Upper lobe of left lung (tissue), 6 donors: ENCODE measurements at regions not wholly inside any gene's neighbourhood (a gene's known extent, or its start where the extent isn't known, plus 50 kb on each side); places are given as distances from the start of the nearest gene placed in this dataset.
"Not testable (repeated sequence)": the region's sequence is repeated elsewhere in the genome, so short reads cannot be mapped to it uniquely, and the experiment has no call there.

ENCODE experiments used
- ATAC-seq, 2 donors: fragments of 200-7000 bp; cut with Tn5 transposase; one replicate each; pipeline ENCODE4 v1.9.1; 2022; ENCODE audit warnings: mild to moderate bottlenecking in 2 of 2, moderate library complexity in 2 of 2; ENCODE audit not compliant: low FRiP score in 2 of 2
- DNase-seq, 2 donors: peaks; one replicate each; pipeline ENCODE4 v3.0.0-alpha.2; 2019 to 2020
- H3K27ac ChIP-seq, 4 donors: fragments of 200-600 bp; sonication (generic); one replicate each; pipeline ENCODE4 v1.5.1; 2016 to 2019
- H3K27me3 ChIP-seq, 4 donors: fragments of 200-600 bp; sonication (generic); one replicate each; pipeline ENCODE4 v1.5.1; 2017 to 2019
- H3K36me3 ChIP-seq, 4 donors: fragments of 200-600 bp; sonication (generic); one replicate each; pipeline ENCODE4 v1.5.1; 2016 to 2019
- H3K4me1 ChIP-seq, 4 donors: fragments of 200-600 bp; sonication (generic); one replicate each; pipeline ENCODE4 v1.5.1; 2018 to 2019
- H3K4me3 ChIP-seq, 4 donors: fragments of 200-600 bp; sonication (generic); one replicate each; pipeline ENCODE4 v1.5.1; 2017 to 2019; ENCODE audit warnings: mild to moderate bottlenecking in 2 of 4, moderate library complexity in 1 of 4
- H3K9me3 ChIP-seq, 4 donors: fragments of 200-600 bp; sonication (generic); one replicate each; pipeline ENCODE4 v1.5.1; 2018 to 2019
- CTCF ChIP-seq, 6 experiments: fragments of 450-650 bp in 4 of 6; fragments of 200-600 bp in 2 of 6; sonication (generic) in 2 of 6; IDR thresholded peaks; one replicate each; pipeline ENCODE4 v1.5.1; 2016 to 2019; ENCODE audit warnings: antibody characterized with exemption in 6 of 6
- EP300 ChIP-seq, 4 donors: sonication (generic); formaldehyde crosslinking; IDR thresholded peaks; one replicate each; pipeline ENCODE4 v1.5.1; 2017; ENCODE audit warnings: antibody characterized with exemption in 4 of 4, control low read depth in 2 of 4
- POLR2A ChIP-seq, 4 donors: fragments of 450-650 bp; IDR thresholded peaks; one replicate each; pipeline ENCODE4 v1.5.1; 2016 to 2017; ENCODE audit warnings: antibody characterized with exemption in 4 of 4, mild to moderate bottlenecking in 2 of 4
- POLR2AphosphoS5 ChIP-seq, 2 donors: sonication (generic); formaldehyde crosslinking; IDR thresholded peaks; one replicate each; pipeline ENCODE4 v1.5.1; 2017; ENCODE audit warnings: antibody characterized with exemption in 2 of 2
- WGBS, 2 donors: methylation state at CpG; one replicate each; pipeline ENCODE4 v1.1.5; 2017 to 2018; 5-methylcytosine and 5-hydroxymethylcytosine counted together
- donor health status: DM: no; HTN: no; CAD: no; lungs with moderate emphysema.
- donor health status: DM: no; HTN: yes; CAD: no; lungs with severe emphysema.

- Histone ChIP-seq H3K4me3 (no peak overlapping the region), H3K27ac (no peak overlapping the region), H3K27me3 (no peaks in the 10 kb centered on the region), H3K4me1 (no peaks in the 10 kb centered on the region), H3K36me3 (no peaks in the 10 kb centered on the region), H3K9me3 (no peaks in the 10 kb centered on the region)
- TF ChIP-seq EP300 (IDR thresholded peaks at IDR 0.05) (no peak), CTCF (IDR thresholded peaks at IDR 0.05) (no peak)
- ATAC-seq (no peak), DNase-seq (no peak)
- 47 to 54% methylated on average over 5 of the region's 5 CpGs for WGBS, 2 donors
These were observed 593.0 kb upstream of the AADAT start for GRCh38 chr4:170682558-170683294.

- not testable (repeated sequence) for H3K4me3 ChIP-seq, H3K9me3 ChIP-seq, DNase-seq, H3K36me3 ChIP-seq, H3K27ac ChIP-seq, H3K27me3 ChIP-seq, ATAC-seq, H3K4me1 ChIP-seq
- 61 to 75% methylated on average over 5 of the region's 5 CpGs for WGBS, 2 donors
These were observed 592.3 kb upstream of the AADAT start for GRCh38 chr4:170682087-170682486.

GRCh38 chr4:170675568-170676262 lies 586.0 kb upstream of the AADAT start:
- WGBS, 2 donors = 58 to 68% methylated on average over 2 of the region's 2 CpGs
- DNase-seq = no peak
- Histone ChIP-seq H3K36me3 (no peaks in the 10 kb centered on the region), H3K4me1 (no peaks in the 10 kb centered on the region), H3K27ac (no peak overlapping the region), H3K4me3 (no peak overlapping the region), H3K9me3 (no peaks in the 10 kb centered on the region), H3K27me3 (no peaks in the 10 kb centered on the region)
- no peak for ATAC-seq
- TF ChIP-seq POLR2AphosphoS5 (IDR thresholded peaks at IDR 0.05) (no peak), POLR2A (IDR thresholded peaks at IDR 0.05) (no peak), EP300 (IDR thresholded peaks at IDR 0.05) (no peak), CTCF (IDR thresholded peaks at IDR 0.05) (no peak)

DNA sequence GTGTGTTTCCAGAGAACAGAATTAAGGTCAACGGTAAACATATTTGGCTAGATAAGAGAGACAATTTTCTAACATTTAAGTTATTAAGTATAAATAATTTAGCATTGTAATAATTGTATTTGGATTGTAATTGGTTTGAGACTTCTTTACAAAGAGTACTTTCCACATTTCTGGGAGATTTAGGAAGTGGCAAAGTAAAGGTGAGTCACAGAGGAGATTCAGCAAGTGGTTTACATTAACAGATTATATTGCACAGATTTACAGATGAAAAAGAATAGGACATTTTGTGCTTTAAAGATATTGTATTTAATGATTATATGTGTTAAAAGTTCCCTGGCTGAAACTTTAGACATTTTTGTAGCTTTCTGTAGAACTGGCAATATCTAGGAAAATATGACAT lies 584.4 kb upstream of the AADAT start:
- DNase-seq (no peak), ATAC-seq (no peak)
- Histone ChIP-seq H3K36me3 (no peaks in the 10 kb centered on the region), H3K9me3 (no peaks in the 10 kb centered on the region), H3K27me3 (no peaks in the 10 kb centered on the region), H3K4me1 (no peaks in the 10 kb centered on the region), H3K4me3 (no peak overlapping the region), H3K27ac (no peak overlapping the region)
- TF ChIP-seq EP300 (IDR thresholded peaks at IDR 0.05) = no peak
- TF ChIP-seq POLR2AphosphoS5 (IDR thresholded peaks at IDR 0.05) = no peak
- 83 to 86% methylated on average over 1 of the region's 1 CpG for WGBS, 2 donors

DNA sequence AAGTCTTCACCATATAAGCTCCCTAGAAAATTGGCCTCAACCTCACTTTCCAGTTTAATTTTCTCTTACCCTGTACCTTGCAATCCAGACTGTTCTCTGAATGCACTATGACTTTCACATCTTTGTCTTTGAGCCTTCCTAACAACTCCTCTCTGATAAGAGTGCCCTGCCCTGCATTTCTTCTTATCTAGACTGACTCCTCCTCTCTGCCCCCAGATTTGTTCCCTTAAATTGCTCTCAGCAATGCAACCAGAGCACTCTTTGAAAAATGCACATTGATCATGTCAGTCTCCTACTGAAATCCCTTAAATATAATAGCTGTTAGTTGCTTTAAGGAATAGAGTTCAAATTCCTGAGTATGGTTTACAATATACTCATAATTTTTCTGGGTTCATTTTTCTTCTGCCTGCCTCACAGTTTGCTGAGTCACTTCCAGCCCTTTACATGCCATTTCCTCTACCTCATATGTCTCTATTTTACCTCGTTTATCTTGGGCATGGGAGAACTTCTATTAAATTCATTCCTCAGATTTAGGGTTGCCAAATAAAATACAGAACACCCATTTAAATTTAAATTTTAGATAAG lies 582.7 kb upstream of the AADAT start:
- Histone ChIP-seq H3K27me3 (no peaks in the 10 kb centered on the region), H3K4me1 (no peaks in the 10 kb centered on the region), H3K9me3 (no peaks in the 10 kb centered on the region), H3K36me3 (no peaks in the 10 kb centered on the region), H3K4me3 (no peak overlapping the region), H3K27ac (no peak overlapping the region)
- DNase-seq (no peak), ATAC-seq (no peak)
- TF ChIP-seq EP300 (IDR thresholded peaks at IDR 0.05) (no peak), POLR2AphosphoS5 (IDR thresholded peaks at IDR 0.05) (no peak), POLR2A (IDR thresholded peaks at IDR 0.05) (no peak), CTCF (IDR thresholded peaks at IDR 0.05) (no peak)
- WGBS, 2 donors = 3 to 7% methylated on average over 1 of the region's 1 CpG
